Small intestine (tissue), 7 donors: ENCODE measurements at regions not wholly inside any gene's neighbourhood (a gene's known extent, or its start where the extent isn't known, plus 50 kb on each side); places are given as distances from the start of the nearest gene placed in this dataset.

Experiments used
- DNase-seq, 2 donors: peaks; one replicate each; pipeline versions ENCODE4 v3.0.0 to v3.0.0-alpha.2; 2013
- FAIRE-seq: peaks from 2 replicates; lab custom pipeline; 2012; peaks lifted over from hg19 to GRCh38; lab: Jason Lieb, UNC
- H3K27ac ChIP-seq, 3 donors: one replicate each; pipeline ENCODE4 v1.5.1; 2013; ENCODE audit warnings: low read length in 2 of 3, mild to moderate bottlenecking in 2 of 3, control low read depth in 1 of 3, inconsistent platforms in 1 of 3, low read depth in 1 of 3, moderate library complexity in 1 of 3
- H3K27me3 ChIP-seq, 3 donors: one replicate each; pipeline ENCODE4 v1.6.1; 2013; ENCODE audit warnings: low read length in 3 of 3, inconsistent platforms in 1 of 3; ENCODE audit not compliant: control insufficient read depth in 3 of 3, insufficient read depth in 3 of 3
- H3K36me3 ChIP-seq, 3 donors: one replicate each; pipeline ENCODE4 v1.6.1; 2013; ENCODE audit warnings: low read length in 3 of 3, inconsistent platforms in 1 of 3, low read depth in 1 of 3, mild to moderate bottlenecking in 1 of 3, moderate library complexity in 1 of 3; ENCODE audit not compliant: control insufficient read depth in 3 of 3, insufficient read depth in 2 of 3
- H3K4me1 ChIP-seq, 3 donors: one replicate each; pipeline ENCODE4 v1.6.1; 2013; ENCODE audit warnings: low read length in 2 of 3, inconsistent platforms in 1 of 3, low read depth in 1 of 3, mild to moderate bottlenecking in 1 of 3, moderate library complexity in 1 of 3; ENCODE audit not compliant: control insufficient read depth in 3 of 3, insufficient read depth in 2 of 3
- H3K4me3 ChIP-seq, 3 donors: one replicate each; pipeline ENCODE4 v1.5.1; 2013; ENCODE audit warnings: low read length in 3 of 3, control low read depth in 1 of 3, inconsistent platforms in 1 of 3, low read depth in 1 of 3, mild to moderate bottlenecking in 1 of 3, moderate library complexity in 1 of 3
- H3K9me3 ChIP-seq, 2 donors: one replicate each; pipeline ENCODE4 v1.6.1; 2013; ENCODE audit warnings: low read depth in 1 of 2, low read length in 1 of 2; ENCODE audit not compliant: control insufficient read depth in 2 of 2, insufficient read depth in 1 of 2
- WGBS, 3 donors: extraction: QIAGEN DNeasy Blood & Tissue Kit; methylation state at CpG; one replicate each; pipeline ENCODE4 v1.1.7; 2013; 5-methylcytosine and 5-hydroxymethylcytosine counted together
- donor health status: healthy with polysubstance abuse.
- donor health status: control.
- donor health status: control.
- donor health status: Bipolar disorder and iron deficiency.
- donor health status: healthy.

DNA sequence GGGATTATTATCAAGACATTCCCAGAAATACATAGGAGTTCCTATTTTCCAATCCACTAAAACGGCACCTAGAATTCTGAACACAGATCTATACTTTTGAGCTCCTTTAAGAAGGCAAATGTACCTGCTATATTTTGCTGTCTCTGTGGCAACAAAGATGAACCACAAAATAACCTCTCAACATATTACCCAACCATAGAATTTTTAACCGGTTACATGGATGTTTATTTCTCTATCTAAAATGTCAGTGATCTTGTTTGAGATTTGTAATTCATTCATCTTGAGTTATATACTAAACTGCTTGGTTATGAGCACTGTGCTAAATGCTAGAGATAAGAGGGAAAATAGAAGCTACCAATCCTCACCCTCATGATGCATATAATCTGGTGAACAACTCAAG is 117.5 kb upstream of the HMGCLL1 start:
- no peaks in the 10 kb centered on the region for H3K4me1 ChIP-seq
- H3K9me3 ChIP-seq = no peaks in the 10 kb centered on the region
- DNase-seq (no peak), FAIRE-seq (no peak)
- no peaks in the 10 kb centered on the region for H3K27me3 ChIP-seq
- H3K27ac ChIP-seq = no peak overlapping the region
- 87 to 93% (median 90%) methylated on average over 2 of the region's 2 CpGs for WGBS, 3 donors
- no peak overlapping the region for H3K4me3 ChIP-seq
- H3K36me3 ChIP-seq = no peaks in the 10 kb centered on the region

DNA sequence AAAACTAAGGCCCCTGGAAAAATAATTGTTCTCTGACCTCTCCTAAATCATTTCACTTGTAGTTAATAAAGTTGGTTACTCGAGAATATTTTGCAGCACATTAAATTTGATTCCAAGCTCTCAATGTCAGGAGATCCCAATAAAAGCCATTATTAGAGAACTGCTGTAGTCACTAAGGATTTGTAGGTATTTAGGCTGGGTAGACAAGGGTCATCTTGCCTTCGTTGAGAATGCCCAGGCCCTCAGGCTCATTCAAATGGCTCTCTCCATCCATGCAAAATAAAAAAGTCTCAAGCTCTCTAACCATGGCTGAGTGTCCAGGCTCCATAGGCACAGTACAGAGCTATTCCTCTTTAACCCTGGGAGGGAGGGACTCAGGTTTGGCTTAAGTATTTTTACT is 117.0 kb upstream of the HMGCLL1 start:
- Histone ChIP-seq H3K4me3 (no peak overlapping the region), H3K9me3 (no peaks in the 10 kb centered on the region), H3K4me1 (no peaks in the 10 kb centered on the region), H3K36me3 (no peaks in the 10 kb centered on the region), H3K27me3 (no peaks in the 10 kb centered on the region), H3K27ac (no peak overlapping the region)
- DNase-seq = no peak
- no peak for FAIRE-seq
- 56 to 70% (median 58%) methylated on average over 2 of the region's 2 CpGs for WGBS, 3 donors

DNA sequence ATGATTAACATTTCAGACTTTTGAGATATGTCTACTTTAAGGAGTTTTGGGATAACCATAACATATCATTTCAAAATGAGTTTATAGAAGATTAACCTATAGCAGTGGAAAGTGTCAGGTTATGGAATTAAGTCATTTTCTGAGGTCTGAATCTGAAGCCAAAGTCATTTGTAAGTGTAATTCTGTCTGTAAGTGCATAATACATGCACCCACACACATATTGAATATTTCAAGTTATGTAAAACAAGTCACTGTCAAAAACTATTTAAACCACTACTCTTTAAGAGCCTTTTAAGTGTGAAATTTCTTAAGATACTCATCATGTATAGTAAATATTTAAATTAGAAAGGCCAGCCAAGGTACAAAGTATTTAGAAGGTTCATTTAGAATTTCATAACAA is 115.8 kb upstream of the HMGCLL1 start:
- no peak overlapping the region for H3K27ac ChIP-seq
- H3K27me3 ChIP-seq = no peaks in the 10 kb centered on the region
- H3K36me3 ChIP-seq = no peaks in the 10 kb centered on the region
- DNase-seq (no peak), FAIRE-seq (no peak)
- no peak overlapping the region for H3K4me3 ChIP-seq
- H3K4me1 ChIP-seq = no peaks in the 10 kb centered on the region
- H3K9me3 ChIP-seq = no peaks in the 10 kb centered on the region

DNA sequence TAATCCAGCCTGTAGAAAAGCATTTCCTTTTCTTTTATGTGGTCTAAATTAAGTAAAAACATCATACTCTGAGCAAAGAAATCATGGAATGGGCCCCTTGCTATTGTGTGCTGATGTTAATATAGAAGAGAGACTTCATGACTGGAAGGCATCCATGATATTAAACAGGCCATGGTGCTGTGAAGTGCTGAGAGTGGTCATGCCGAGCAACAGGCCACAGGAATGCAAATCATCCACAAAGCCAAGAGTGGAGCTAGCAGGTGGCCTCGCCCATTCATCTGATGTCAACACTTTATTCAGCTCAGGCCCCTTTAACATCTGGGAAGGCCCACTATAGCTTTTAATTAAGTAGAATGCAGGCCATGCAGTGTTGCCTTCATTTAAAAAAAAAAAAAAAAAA is 115.2 kb upstream of the HMGCLL1 start:
- no peaks in the 10 kb centered on the region for H3K36me3 ChIP-seq
- no peaks in the 10 kb centered on the region for H3K4me1 ChIP-seq
- no peak overlapping the region for H3K27ac ChIP-seq
- 60 to 76% (median 69%) methylated on average over 2 of the region's 2 CpGs for WGBS, 3 donors
- no peaks in the 10 kb centered on the region for H3K9me3 ChIP-seq
- no peaks in the 10 kb centered on the region for H3K27me3 ChIP-seq
- no peak for FAIRE-seq
- DNase-seq = peak in 1 of 2 donors; percentile 7
- no peak overlapping the region for H3K4me3 ChIP-seq

DNA sequence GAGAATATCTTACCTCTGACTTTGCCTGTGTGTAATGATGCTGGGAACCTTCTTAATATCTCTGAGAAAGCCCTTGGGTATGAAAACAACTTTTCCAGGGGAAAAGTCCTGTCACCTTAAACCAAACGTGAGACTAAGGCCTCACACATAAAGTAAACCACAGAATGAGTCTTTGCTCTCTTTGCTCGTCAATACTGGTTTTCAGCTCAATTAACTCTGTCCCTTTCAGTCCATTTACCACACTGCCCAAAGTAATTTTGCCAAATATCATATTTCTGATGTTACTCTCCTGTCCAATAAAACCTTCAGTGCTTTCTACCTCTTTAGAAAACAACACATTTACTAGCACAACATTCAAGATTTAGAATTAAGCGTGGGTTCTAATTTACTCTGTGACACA is 100.5 kb upstream of the HMGCLL1 start:
- no peak overlapping the region for H3K4me3 ChIP-seq
- H3K27ac ChIP-seq = no peak overlapping the region
- H3K9me3 ChIP-seq = peaks cover 0 to 9% of the 10 kb centered on the region in 2 donors
- FAIRE-seq = no peak
- WGBS, 3 donors = 57 to 69% (median 66%) methylated on average over 3 of the region's 3 CpGs
- no peaks in the 10 kb centered on the region for H3K36me3 ChIP-seq
- no peak for DNase-seq
- H3K27me3 ChIP-seq = no peaks in the 10 kb centered on the region
- peaks cover 0 to 3% (median 0%) of the 10 kb centered on the region in 3 donors for H3K4me1 ChIP-seq

DNA sequence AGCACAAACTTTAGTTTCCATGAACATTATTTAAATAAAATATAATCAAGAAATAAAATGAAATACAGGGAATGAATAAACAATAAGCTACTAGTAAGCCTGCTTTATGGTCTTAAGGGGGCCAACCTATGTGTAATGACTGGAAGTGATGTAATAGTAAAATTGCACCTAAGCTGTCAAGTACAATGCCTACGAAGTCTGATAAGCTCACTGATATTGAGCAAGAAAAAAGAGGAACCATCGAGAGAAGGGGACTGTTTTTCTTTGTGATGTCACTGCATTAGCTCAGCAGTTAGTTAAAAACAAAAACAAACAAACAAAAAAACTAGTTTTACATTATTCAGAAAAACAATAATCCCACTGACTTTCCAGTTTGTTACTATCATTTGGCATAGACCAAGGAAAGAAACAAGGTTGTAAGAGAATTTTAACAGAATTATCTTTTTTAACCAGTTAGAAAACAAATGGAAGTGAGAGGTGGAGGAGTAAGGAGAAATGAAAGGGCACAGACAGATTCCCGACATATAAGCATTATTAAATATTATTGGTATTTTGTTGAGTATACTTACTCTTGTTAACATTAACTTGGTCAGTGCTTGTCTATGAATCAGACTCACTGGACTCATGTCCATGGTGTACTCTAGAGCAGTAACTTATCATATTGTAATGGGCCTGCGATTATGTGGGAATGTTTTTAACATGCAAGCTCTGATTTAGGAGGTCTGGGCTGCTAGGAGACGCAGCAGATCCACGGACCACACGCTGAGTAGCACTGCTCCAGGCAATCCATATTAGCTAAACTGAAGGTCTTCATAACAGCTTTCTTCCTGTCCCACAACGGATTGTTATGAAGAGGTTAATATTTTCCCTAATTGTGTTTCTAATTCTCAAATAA is 99.6 kb upstream of the HMGCLL1 start:
- DNase-seq = no peak
- 53 to 64% (median 53%) methylated on average over 8 of the region's 8 CpGs for WGBS, 3 donors
- Histone ChIP-seq H3K36me3 (no peaks in the 10 kb centered on the region), H3K27ac (no peak overlapping the region), H3K27me3 (no peaks in the 10 kb centered on the region), H3K4me3 (no peak overlapping the region), H3K4me1 (peaks cover 0 to 3% (median 0%) of the 10 kb centered on the region in 3 donors), H3K9me3 (peaks cover 0 to 4% of the 10 kb centered on the region in 2 donors)
- FAIRE-seq = no peak

DNA sequence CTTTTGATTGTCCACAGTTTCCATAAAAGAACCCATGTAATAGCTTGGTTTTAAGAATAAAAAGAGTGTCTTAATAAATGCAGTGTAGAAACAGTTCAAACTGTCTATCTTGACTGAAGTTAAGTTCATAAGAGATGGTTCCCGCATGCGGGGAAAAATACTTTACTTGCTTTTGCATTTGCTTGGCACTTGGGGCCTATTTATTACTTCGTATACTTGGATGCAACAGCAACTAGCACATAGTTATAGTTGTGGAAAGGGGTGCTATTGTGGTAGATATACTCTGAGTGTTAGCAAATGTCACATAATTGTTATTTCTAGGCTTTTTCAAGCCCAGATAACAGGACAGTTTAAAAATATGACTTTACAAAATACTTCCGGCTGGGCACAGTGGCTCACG is 97.7 kb upstream of the HMGCLL1 start:
- H3K27ac ChIP-seq = no peak overlapping the region
- H3K9me3 ChIP-seq = no peaks in the 10 kb centered on the region
- H3K27me3 ChIP-seq = no peaks in the 10 kb centered on the region
- 92 to 95% (median 94%) methylated on average over 5 of the region's 5 CpGs for WGBS, 3 donors
- H3K4me3 ChIP-seq = no peak overlapping the region
- DNase-seq (no peak), FAIRE-seq (no peak)
- no peaks in the 10 kb centered on the region for H3K36me3 ChIP-seq
- H3K4me1 ChIP-seq = no peaks in the 10 kb centered on the region

DNA sequence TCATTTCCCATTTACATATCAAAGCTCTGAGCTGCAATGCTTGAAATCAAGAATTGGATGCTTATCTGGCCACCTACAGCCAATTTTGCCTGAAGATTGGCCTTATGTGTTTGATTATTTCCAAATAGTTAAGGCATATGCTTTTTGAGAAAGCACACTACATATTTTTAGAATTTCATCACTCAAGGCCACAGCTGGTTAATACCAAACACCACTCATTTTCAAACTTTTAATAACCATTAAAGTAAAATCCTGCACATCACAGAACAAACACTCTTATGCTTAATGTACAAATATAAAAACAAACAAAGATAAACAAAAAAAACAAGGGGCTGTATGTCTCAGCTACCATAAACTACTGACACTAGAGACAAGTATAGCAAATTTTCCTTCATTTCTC is 96.9 kb upstream of the HMGCLL1 start:
- no peak for DNase-seq
- Histone ChIP-seq H3K36me3 (no peaks in the 10 kb centered on the region), H3K4me3 (no peak overlapping the region), H3K27me3 (no peaks in the 10 kb centered on the region), H3K27ac (no peak overlapping the region), H3K4me1 (no peaks in the 10 kb centered on the region), H3K9me3 (no peaks in the 10 kb centered on the region)
- no peak for FAIRE-seq

DNA sequence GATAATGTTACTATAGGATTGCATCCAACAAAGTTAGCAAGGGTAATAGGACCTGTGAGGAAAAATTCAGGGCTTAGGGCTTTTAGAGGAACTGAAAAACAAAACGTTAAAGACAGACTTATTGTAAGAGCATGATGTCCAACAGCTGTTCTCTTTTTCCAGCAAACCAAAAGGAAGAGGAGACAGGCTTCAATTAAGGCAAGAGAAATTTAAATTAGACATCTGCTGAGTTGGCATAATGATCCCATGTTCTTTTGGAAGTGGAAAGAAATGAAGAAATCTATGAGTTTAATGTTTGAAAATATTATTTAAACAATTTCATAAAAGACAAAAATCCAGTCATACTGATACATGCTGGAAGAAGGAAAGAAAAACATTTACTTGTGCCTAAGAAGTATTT is 95.7 kb upstream of the HMGCLL1 start:
- Histone ChIP-seq H3K4me3 (no peak overlapping the region), H3K27ac (no peak overlapping the region), H3K4me1 (no peaks in the 10 kb centered on the region), H3K27me3 (no peaks in the 10 kb centered on the region), H3K36me3 (no peaks in the 10 kb centered on the region), H3K9me3 (no peaks in the 10 kb centered on the region)
- no peak for FAIRE-seq
- no peak for DNase-seq
- WGBS, 3 donors = 21 to 47% (median 40%) methylated on average over 1 of the region's 1 CpG
